GM12891 (cell line): ENCODE measurements at regions not wholly inside any gene's neighbourhood (a gene's known extent, or its start where the extent isn't known, plus 50 kb on each side); places are given as distances from the start of the nearest gene placed in this dataset.
A peak's percentile ranks its signal among the peaks of the same experiment; 100 is the strongest.

ENCODE experiments used
- DNase-seq: peaks from one replicate; pipeline ENCODE4 v3.0.0; 2011; ENCODE audit warnings: low spot score; ENCODE audit not compliant: insufficient read length
- FAIRE-seq: peaks from 2 replicates; lab custom pipeline; 2011; peaks lifted over from hg19 to GRCh38; lab: Jason Lieb, UNC
- PAX5 ChIP-seq: IDR thresholded peaks from 2 replicates; pipeline ENCODE4 v1.6.1; 2011; ENCODE audit warnings: low read length, moderate library complexity, mild to moderate bottlenecking; ENCODE audit not compliant: insufficient read depth, severe bottlenecking
- POLR2A ChIP-seq: IDR thresholded peaks from 2 replicates; pipeline ENCODE4 v1.6.1; 2011; ENCODE audit warnings: low read depth, low read length, control low read depth
- POLR2AphosphoS5 ChIP-seq: IDR thresholded peaks from 2 replicates; pipeline ENCODE4 v1.6.1; 2011; ENCODE audit warnings: low read depth, low read length, control low read depth
- POU2F2 ChIP-seq: IDR thresholded peaks from 2 replicates; pipeline ENCODE4 v1.6.1; 2011; ENCODE audit warnings: low read depth, mild to moderate bottlenecking, control low read depth, low read length, moderate library complexity
- SPI1 ChIP-seq: IDR thresholded peaks from 2 replicates; pipeline ENCODE4 v1.6.1; 2011; ENCODE audit warnings: low read depth, low read length, control low read depth
- TAF1 ChIP-seq: IDR thresholded peaks from 2 replicates; pipeline ENCODE4 v1.6.1; 2011; ENCODE audit warnings: low read depth, low read length, control low read depth

GRCh38 chr9:1434052-1434767, 384.1 kb downstream of the DMRT2 start:
- TF ChIP-seq TAF1 (no peak), POLR2A (no peak)
- DNase-seq, result no peak
- no peak for FAIRE-seq

- TF ChIP-seq POLR2A (no peak), PAX5 (no peak), POU2F2 (no peak), SPI1 (no peak), TAF1 (no peak), POLR2AphosphoS5 (no peak)
- no peak for DNase-seq
- FAIRE-seq, result no peak
These were observed 384.7 kb downstream of the DMRT2 start for GRCh38 chr9:1434811-1435210.

GRCh38 chr9:1440256-1440655, 390.1 kb downstream of the DMRT2 start:
- no peak for FAIRE-seq
- DNase-seq, result no peak
- TF ChIP-seq PAX5 (no peak), POLR2A (no peak), POU2F2 (no peak), POLR2AphosphoS5 (no peak), TAF1 (no peak), SPI1 (no peak)

GRCh38 chr9:1442105-1442504, 391.9 kb downstream of the DMRT2 start:
- DNase-seq (no peak), FAIRE-seq (no peak)
- no peak for TF ChIP-seq POU2F2
- TF ChIP-seq POLR2A, result no peak
- no peak for TF ChIP-seq POLR2AphosphoS5
- TF ChIP-seq SPI1, result no peak
- no peak for TF ChIP-seq TAF1
- no peak for TF ChIP-seq PAX5

- DNase-seq (no peak), FAIRE-seq (no peak)
- TF ChIP-seq TAF1, result no peak
- peak; percentile 84 for TF ChIP-seq SPI1
These were observed 393.3 kb downstream of the DMRT2 start for GRCh38 chr9:1443450-1443849.

GRCh38 chr9:1446671-1447070, 396.5 kb downstream of the DMRT2 start:
- TF ChIP-seq SPI1 (no peak), POLR2AphosphoS5 (no peak), PAX5 (no peak), TAF1 (no peak), POU2F2 (no peak), POLR2A (no peak)
- FAIRE-seq, result no peak

GRCh38 chr9:1453636-1454035, 403.5 kb downstream of the DMRT2 start:
- TF ChIP-seq TAF1, result no peak
- TF ChIP-seq POLR2A, result no peak
- no peak for TF ChIP-seq SPI1
- no peak for TF ChIP-seq POU2F2
- TF ChIP-seq PAX5, result no peak
- TF ChIP-seq POLR2AphosphoS5, result no peak
- FAIRE-seq (no peak), DNase-seq (no peak)

More at GRCh38 chr9:1446671-1447070, 396.5 kb downstream of the DMRT2 start:
- DNase-seq, result no peak

GRCh38 chr9:1454211-1454610, 404.1 kb downstream of the DMRT2 start:
- FAIRE-seq, result no peak
- TF ChIP-seq POLR2AphosphoS5 (no peak), SPI1 (no peak), TAF1 (no peak), PAX5 (no peak), POLR2A (no peak), POU2F2 (no peak)
- DNase-seq, result no peak

- DNase-seq, result no peak
- TF ChIP-seq SPI1 (no peak), POLR2AphosphoS5 (no peak), TAF1 (no peak), PAX5 (no peak), POLR2A (no peak), POU2F2 (no peak)
- FAIRE-seq, result no peak
These were observed 404.6 kb downstream of the DMRT2 start for GRCh38 chr9:1454616-1455347.

GRCh38 chr9:1455766-1456165, 405.6 kb downstream of the DMRT2 start:
- DNase-seq (no peak), FAIRE-seq (no peak)
- TF ChIP-seq SPI1, result no peak
- no peak for TF ChIP-seq PAX5
- no peak for TF ChIP-seq POLR2A
- TF ChIP-seq TAF1, result no peak
- no peak for TF ChIP-seq POLR2AphosphoS5
- TF ChIP-seq POU2F2, result no peak
